ENCODE measurements at regions not wholly inside any gene's neighbourhood (a gene's known extent, or its start where the extent isn't known, plus 50 kb on each side); places are given as distances from the start of the nearest gene placed in this dataset.

DNA sequence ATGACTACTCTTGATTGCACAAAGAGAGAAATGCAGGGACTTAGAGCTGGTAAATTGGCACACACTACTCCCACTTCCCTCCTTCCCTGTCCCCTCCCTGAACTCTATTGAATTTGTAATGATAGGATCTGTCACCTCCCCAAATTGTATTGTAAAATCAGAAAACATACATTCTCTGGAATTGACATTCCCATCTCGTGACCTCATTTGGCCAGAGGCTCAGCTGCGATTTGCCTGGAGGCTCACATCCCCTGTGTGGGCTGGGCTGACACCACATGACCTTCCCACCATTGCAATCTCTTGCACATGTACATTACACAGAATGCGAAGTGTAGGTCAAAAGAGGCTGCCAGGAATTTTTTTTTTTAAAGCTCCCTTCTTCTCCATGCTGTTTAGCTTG, 172.1 kb downstream of the MID1IP1 start:
- TF ChIP-seq, protein P1, sequence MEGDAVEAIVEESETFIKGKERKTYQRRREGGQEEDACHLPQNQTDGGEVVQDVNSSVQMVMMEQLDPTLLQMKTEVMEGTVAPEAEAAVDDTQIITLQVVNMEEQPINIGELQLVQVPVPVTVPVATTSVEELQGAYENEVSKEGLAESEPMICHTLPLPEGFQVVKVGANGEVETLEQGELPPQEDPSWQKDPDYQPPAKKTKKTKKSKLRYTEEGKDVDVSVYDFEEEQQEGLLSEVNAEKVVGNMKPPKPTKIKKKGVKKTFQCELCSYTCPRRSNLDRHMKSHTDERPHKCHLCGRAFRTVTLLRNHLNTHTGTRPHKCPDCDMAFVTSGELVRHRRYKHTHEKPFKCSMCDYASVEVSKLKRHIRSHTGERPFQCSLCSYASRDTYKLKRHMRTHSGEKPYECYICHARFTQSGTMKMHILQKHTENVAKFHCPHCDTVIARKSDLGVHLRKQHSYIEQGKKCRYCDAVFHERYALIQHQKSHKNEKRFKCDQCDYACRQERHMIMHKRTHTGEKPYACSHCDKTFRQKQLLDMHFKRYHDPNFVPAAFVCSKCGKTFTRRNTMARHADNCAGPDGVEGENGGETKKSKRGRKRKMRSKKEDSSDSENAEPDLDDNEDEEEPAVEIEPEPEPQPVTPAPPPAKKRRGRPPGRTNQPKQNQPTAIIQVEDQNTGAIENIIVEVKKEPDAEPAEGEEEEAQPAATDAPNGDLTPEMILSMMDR (IDR thresholded peaks at IDR 0.05): no peak
- TF ChIP-seq POLR2AphosphoS5 (IDR thresholded peaks at IDR 0.05): no peak
- no peak for TF ChIP-seq POLR2A (IDR thresholded peaks at IDR 0.05)
- no peak for TF ChIP-seq EP300 (IDR thresholded peaks at IDR 0.05; ENCODE audit: low read depth)

All from transverse colon (tissue), 4 donors.